ENCODE measurements at regions not wholly inside any gene's neighbourhood (a gene's known extent, or its start where the extent isn't known, plus 50 kb on each side); places are given as distances from the start of the nearest gene placed in this dataset.

DNA sequence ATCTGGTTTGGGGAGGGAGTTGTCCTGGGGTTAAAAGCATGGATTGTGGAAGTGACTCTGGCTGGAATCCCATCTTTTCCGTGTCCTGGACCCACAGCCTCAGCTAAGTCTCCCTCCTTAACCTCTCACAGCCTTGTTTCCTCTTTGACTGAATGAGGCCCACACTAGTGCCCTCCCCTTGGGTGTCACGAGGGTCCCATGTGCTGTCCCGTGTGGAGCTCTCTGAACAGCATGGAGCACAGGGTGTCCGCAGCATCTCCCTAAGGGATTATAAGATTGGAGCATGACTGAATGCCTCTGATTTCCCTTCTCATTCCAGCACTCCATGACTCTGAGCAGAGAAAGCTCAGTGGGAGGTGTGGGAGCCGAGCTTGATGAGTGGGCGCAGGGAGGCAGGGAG lies 182.5 kb downstream of the TEX29 start:
- no peaks in the 10 kb centered on the region for H3K79me1 ChIP-seq (ENCODE audit: insufficient read depth, low read depth, low read length, poor library complexity, severe bottlenecking)
- H3K9ac ChIP-seq (ENCODE audit: extremely low read depth, insufficient read length, low read length) = no peak overlapping the region
- H4K5ac ChIP-seq (ENCODE audit: insufficient read length, low read depth, low read length) = no peak overlapping the region
- H3K4me1 ChIP-seq (ENCODE audit: insufficient read depth, low read length) = no peaks in the 10 kb centered on the region
- H2BK120ac ChIP-seq (ENCODE audit: low read depth, low read length, poor library complexity, severe bottlenecking) = no peak overlapping the region
- H2BK15ac ChIP-seq (ENCODE audit: low read depth, low read length) = no peak overlapping the region
- H3K27me3 ChIP-seq (ENCODE audit: insufficient read depth, low read length) = no peaks in the 10 kb centered on the region
- no peak overlapping the region for H2AFZ ChIP-seq (ENCODE audit: low read length)
- H4K91ac ChIP-seq (ENCODE audit: insufficient read length, low read depth, low read length) = no peak overlapping the region
- TF ChIP-seq, protein P1, sequence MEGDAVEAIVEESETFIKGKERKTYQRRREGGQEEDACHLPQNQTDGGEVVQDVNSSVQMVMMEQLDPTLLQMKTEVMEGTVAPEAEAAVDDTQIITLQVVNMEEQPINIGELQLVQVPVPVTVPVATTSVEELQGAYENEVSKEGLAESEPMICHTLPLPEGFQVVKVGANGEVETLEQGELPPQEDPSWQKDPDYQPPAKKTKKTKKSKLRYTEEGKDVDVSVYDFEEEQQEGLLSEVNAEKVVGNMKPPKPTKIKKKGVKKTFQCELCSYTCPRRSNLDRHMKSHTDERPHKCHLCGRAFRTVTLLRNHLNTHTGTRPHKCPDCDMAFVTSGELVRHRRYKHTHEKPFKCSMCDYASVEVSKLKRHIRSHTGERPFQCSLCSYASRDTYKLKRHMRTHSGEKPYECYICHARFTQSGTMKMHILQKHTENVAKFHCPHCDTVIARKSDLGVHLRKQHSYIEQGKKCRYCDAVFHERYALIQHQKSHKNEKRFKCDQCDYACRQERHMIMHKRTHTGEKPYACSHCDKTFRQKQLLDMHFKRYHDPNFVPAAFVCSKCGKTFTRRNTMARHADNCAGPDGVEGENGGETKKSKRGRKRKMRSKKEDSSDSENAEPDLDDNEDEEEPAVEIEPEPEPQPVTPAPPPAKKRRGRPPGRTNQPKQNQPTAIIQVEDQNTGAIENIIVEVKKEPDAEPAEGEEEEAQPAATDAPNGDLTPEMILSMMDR (conservative IDR thresholded peaks at IDR 0.05) = no peak
- no peak overlapping the region for H3K4ac ChIP-seq (ENCODE audit: low read depth, low read length)
- H2AK5ac ChIP-seq (ENCODE audit: insufficient read length, low read length) = no peak overlapping the region
- Mint-ChIP-seq H3K9me3 (peaks cover 30 to 32% of the 10 kb centered on the region in 2 experiments), H3K27me3 (ENCODE audit: low read depth) (peaks cover 34% of the 10 kb centered on the region), H3K4me1 (peaks cover 3 to 4% of the 10 kb centered on the region in 2 experiments; a peak in 2 of 4 replicates), H3K36me3 (ENCODE audit: insufficient read depth in 1 of 3, low read depth in 3 of 3) (peaks cover 9 to 19% (median 18%) of the 10 kb centered on the region in 3 experiments; a peak in 6 of 7 replicates), H3K4me3 (no peak overlapping the region), H3K27ac (no peak overlapping the region)
- no peaks in the 10 kb centered on the region for H3K79me2 ChIP-seq (ENCODE audit: insufficient read depth, low read length)
- H3K23ac ChIP-seq (ENCODE audit: insufficient read length, low read depth, low read length) = no peak overlapping the region
- no peaks in the 10 kb centered on the region for H4K20me1 ChIP-seq (ENCODE audit: control insufficient read depth, insufficient read depth, insufficient read length)
- no CpG with 5 or more reads among the region's 6 CpGs for WGBS (ENCODE audit: extremely low coverage, insufficient read length, low lambda C conversion rate)
- H3K4me2 ChIP-seq (ENCODE audit: insufficient read depth, insufficient read length, low read length) = no peak overlapping the region
- no peak overlapping the region for H2BK12ac ChIP-seq (ENCODE audit: insufficient read length, low read depth, low read length)
- no peak overlapping the region for H2BK20ac ChIP-seq (ENCODE audit: low read depth, low read length, poor library complexity, severe bottlenecking)
- no peak overlapping the region for H2BK5ac ChIP-seq (ENCODE audit: insufficient read length, low read length)
- H3K56ac ChIP-seq (ENCODE audit: insufficient read length, low read depth, low read length) = no peak overlapping the region
- peaks cover 18% of the 10 kb centered on the region for H3K9me3 ChIP-seq (ENCODE audit: control insufficient read depth, low read depth, low read length)
- H3K14ac ChIP-seq (ENCODE audit: insufficient read depth, low read length) = no peak overlapping the region
- H3K18ac ChIP-seq (ENCODE audit: insufficient read length, low read depth, low read length) = no peak overlapping the region
- DNase-seq = no peak
- H3T11ph ChIP-seq (ENCODE audit: low read length) = no peak overlapping the region
- no peak overlapping the region for H3K27ac ChIP-seq (ENCODE audit: insufficient read length, low read depth, low read length)
- H4K8ac ChIP-seq (replicated peaks; ENCODE audit: insufficient read length, low read depth, low read length) = no peak overlapping the region
- H3K23me2 ChIP-seq (ENCODE audit: insufficient read length, low read depth, low read length, poor library complexity, severe bottlenecking) = no peaks in the 10 kb centered on the region
